ENCODE measurements at regions not wholly inside any gene's neighbourhood (a gene's known extent, or its start where the extent isn't known, plus 50 kb on each side); places are given as distances from the start of the nearest gene placed in this dataset.

GRCh38 chr4:59945716-59946115 is 1254.4 kb upstream of the ADGRL3 start:
- Mint-ChIP-seq H3K4me1 (no peaks in the 10 kb centered on the region), H3K36me3 (no peaks in the 10 kb centered on the region), H3K27ac (no peak overlapping the region), H3K4me3 (no peak overlapping the region), H3K27me3 (no peaks in the 10 kb centered on the region), H3K9me3 (peaks cover 4% of the 10 kb centered on the region)

- Mint-ChIP-seq H3K36me3 (no peaks in the 10 kb centered on the region), H3K4me3 (no peak overlapping the region), H3K9me3 (peaks cover 4% of the 10 kb centered on the region), H3K4me1 (no peaks in the 10 kb centered on the region), H3K27ac (no peak overlapping the region), H3K27me3 (no peaks in the 10 kb centered on the region)
Measured at GRCh38 chr4:59956366-59956765, 1243.8 kb upstream of the ADGRL3 start.

- no peak overlapping the region for H3K27ac Mint-ChIP-seq
- H3K4me1 Mint-ChIP-seq: no peaks in the 10 kb centered on the region
- no peak overlapping the region for H3K4me3 Mint-ChIP-seq
- no peaks in the 10 kb centered on the region for H3K9me3 Mint-ChIP-seq
- H3K36me3 Mint-ChIP-seq: no peaks in the 10 kb centered on the region
- H3K27me3 Mint-ChIP-seq: no peaks in the 10 kb centered on the region
Measured at GRCh38 chr4:59960143-59960542, 1240.0 kb upstream of the ADGRL3 start.

GRCh38 chr4:59966758-59967157 is 1233.4 kb upstream of the ADGRL3 start:
- H3K4me1 Mint-ChIP-seq: no peaks in the 10 kb centered on the region
- no peak overlapping the region for H3K4me3 Mint-ChIP-seq
- no peaks in the 10 kb centered on the region for H3K36me3 Mint-ChIP-seq
- H3K27ac Mint-ChIP-seq: no peak overlapping the region
- no peaks in the 10 kb centered on the region for H3K27me3 Mint-ChIP-seq
- peaks cover 10% of the 10 kb centered on the region for H3K9me3 Mint-ChIP-seq

- Mint-ChIP-seq H3K4me3 (no peak overlapping the region), H3K27ac (no peak overlapping the region)
Measured at GRCh38 chr4:59968796-59969195, 1231.3 kb upstream of the ADGRL3 start.

GRCh38 chr4:59969909-59970308 is 1230.2 kb upstream of the ADGRL3 start:
- Mint-ChIP-seq H3K27me3 (no peaks in the 10 kb centered on the region), H3K9me3 (peaks cover 10% of the 10 kb centered on the region), H3K4me3 (no peak overlapping the region), H3K27ac (no peak overlapping the region), H3K4me1 (no peaks in the 10 kb centered on the region), H3K36me3 (no peaks in the 10 kb centered on the region)

More at GRCh38 chr4:59968796-59969195, 1231.3 kb upstream of the ADGRL3 start:
- no peaks in the 10 kb centered on the region for H3K4me1 Mint-ChIP-seq
- H3K36me3 Mint-ChIP-seq: no peaks in the 10 kb centered on the region
- no peaks in the 10 kb centered on the region for H3K27me3 Mint-ChIP-seq
- H3K9me3 Mint-ChIP-seq: peaks cover 10% of the 10 kb centered on the region

- Mint-ChIP-seq H3K4me1 (no peaks in the 10 kb centered on the region), H3K4me3 (no peak overlapping the region), H3K27ac (no peak overlapping the region), H3K36me3 (no peaks in the 10 kb centered on the region), H3K27me3 (no peaks in the 10 kb centered on the region), H3K9me3 (peaks cover 10% of the 10 kb centered on the region)
Measured at GRCh38 chr4:59971952-59972351, 1228.2 kb upstream of the ADGRL3 start.

- no peaks in the 10 kb centered on the region for H3K36me3 Mint-ChIP-seq
Measured at GRCh38 chr4:59973492-59973891, 1226.6 kb upstream of the ADGRL3 start.

GRCh38 chr4:59979061-59979460 is 1221.1 kb upstream of the ADGRL3 start:
- Mint-ChIP-seq H3K9me3 (peaks cover 4% of the 10 kb centered on the region), H3K36me3 (no peaks in the 10 kb centered on the region), H3K27ac (no peak overlapping the region), H3K27me3 (no peaks in the 10 kb centered on the region), H3K4me1 (no peaks in the 10 kb centered on the region), H3K4me3 (no peak overlapping the region)

More at GRCh38 chr4:59973492-59973891, 1226.6 kb upstream of the ADGRL3 start:
- Mint-ChIP-seq H3K4me3 (no peak overlapping the region), H3K9me3 (no peaks in the 10 kb centered on the region), H3K27me3 (no peaks in the 10 kb centered on the region), H3K4me1 (no peaks in the 10 kb centered on the region), H3K27ac (no peak overlapping the region)

- no peaks in the 10 kb centered on the region for H3K36me3 Mint-ChIP-seq
- H3K27me3 Mint-ChIP-seq: no peaks in the 10 kb centered on the region
- no peak overlapping the region for H3K27ac Mint-ChIP-seq
- H3K4me1 Mint-ChIP-seq: no peaks in the 10 kb centered on the region
- H3K4me3 Mint-ChIP-seq: no peak overlapping the region
- peaks cover 4% of the 10 kb centered on the region for H3K9me3 Mint-ChIP-seq
Measured at GRCh38 chr4:59983852-59984251, 1216.3 kb upstream of the ADGRL3 start.

- Mint-ChIP-seq H3K36me3 (no peaks in the 10 kb centered on the region), H3K9me3 (no peaks in the 10 kb centered on the region), H3K27me3 (no peaks in the 10 kb centered on the region), H3K4me1 (no peaks in the 10 kb centered on the region), H3K4me3 (no peak overlapping the region), H3K27ac (no peak overlapping the region)
Measured at GRCh38 chr4:59987289-59987688, 1212.8 kb upstream of the ADGRL3 start.

- Mint-ChIP-seq H3K4me3 (no peak overlapping the region), H3K27me3 (no peaks in the 10 kb centered on the region), H3K4me1 (no peaks in the 10 kb centered on the region), H3K27ac (no peak overlapping the region), H3K9me3 (peaks cover 5% of the 10 kb centered on the region), H3K36me3 (no peaks in the 10 kb centered on the region)
Measured at GRCh38 chr4:59994118-59994517, 1206.0 kb upstream of the ADGRL3 start.

GRCh38 chr4:60002603-60003337 is 1197.4 kb upstream of the ADGRL3 start:
- no peaks in the 10 kb centered on the region for H3K36me3 Mint-ChIP-seq
- H3K9me3 Mint-ChIP-seq: peaks cover 10% of the 10 kb centered on the region
- no peaks in the 10 kb centered on the region for H3K4me1 Mint-ChIP-seq
- no peaks in the 10 kb centered on the region for H3K27me3 Mint-ChIP-seq
- no peak overlapping the region for H3K27ac Mint-ChIP-seq
- H3K4me3 Mint-ChIP-seq: no peak overlapping the region

- H3K27ac Mint-ChIP-seq: no peak overlapping the region
- H3K4me1 Mint-ChIP-seq: no peaks in the 10 kb centered on the region
- no peak overlapping the region for H3K4me3 Mint-ChIP-seq
- H3K9me3 Mint-ChIP-seq: no peaks in the 10 kb centered on the region
- H3K36me3 Mint-ChIP-seq: no peaks in the 10 kb centered on the region
- no peaks in the 10 kb centered on the region for H3K27me3 Mint-ChIP-seq
Measured at GRCh38 chr4:60013464-60014184, 1186.5 kb upstream of the ADGRL3 start.

GRCh38 chr4:60016971-60017370 is 1183.2 kb upstream of the ADGRL3 start:
- no peaks in the 10 kb centered on the region for H3K4me1 Mint-ChIP-seq
- no peak overlapping the region for H3K27ac Mint-ChIP-seq
- H3K4me3 Mint-ChIP-seq: no peak overlapping the region
- no peaks in the 10 kb centered on the region for H3K36me3 Mint-ChIP-seq
- H3K27me3 Mint-ChIP-seq: no peaks in the 10 kb centered on the region
- no peaks in the 10 kb centered on the region for H3K9me3 Mint-ChIP-seq

GRCh38 chr4:60019180-60019579 is 1180.9 kb upstream of the ADGRL3 start:
- Mint-ChIP-seq H3K4me1 (no peaks in the 10 kb centered on the region), H3K27ac (no peak overlapping the region), H3K36me3 (no peaks in the 10 kb centered on the region), H3K9me3 (no peaks in the 10 kb centered on the region), H3K27me3 (no peaks in the 10 kb centered on the region), H3K4me3 (no peak overlapping the region)

All from activated naive CD4-positive, alpha-beta T cell treated with anti-CD3 and anti-CD28 coated beads, Interleukin-2, amount 50 U/mL, for 24 hours (primary cell).